IMR-90 (cell line): ENCODE measurements at regions not wholly inside any gene's neighbourhood (a gene's known extent, or its start where the extent isn't known, plus 50 kb on each side); places are given as distances from the start of the nearest gene placed in this dataset.

Source experiments
- CTCF ChIP-seq: conservative IDR thresholded peaks from 2 replicates; pipeline ENCODE4 v1.5.1; 2012; ENCODE audit warnings: mild to moderate bottlenecking, low read depth, low read length, improper control_type of control experiment
- MXI1 ChIP-seq: IDR thresholded peaks from 2 replicates; pipeline ENCODE4 v1.6.1; 2012; ENCODE audit warnings: low read depth, mild to moderate bottlenecking, low read length, moderate library complexity, borderline replicate concordance
- RFX5 ChIP-seq: IDR thresholded peaks from 2 replicates; pipeline ENCODE4 v1.8.0; 2012; ENCODE audit warnings: low read depth, mild to moderate bottlenecking, low read length, moderate library complexity
- USF2 ChIP-seq: fragments of 150-350 bp; IDR thresholded peaks from 2 replicates; pipeline ENCODE4 v1.6.1; 2017; ENCODE audit warnings: mild to moderate bottlenecking, antibody characterized with exemption, low read length, low read depth

DNA sequence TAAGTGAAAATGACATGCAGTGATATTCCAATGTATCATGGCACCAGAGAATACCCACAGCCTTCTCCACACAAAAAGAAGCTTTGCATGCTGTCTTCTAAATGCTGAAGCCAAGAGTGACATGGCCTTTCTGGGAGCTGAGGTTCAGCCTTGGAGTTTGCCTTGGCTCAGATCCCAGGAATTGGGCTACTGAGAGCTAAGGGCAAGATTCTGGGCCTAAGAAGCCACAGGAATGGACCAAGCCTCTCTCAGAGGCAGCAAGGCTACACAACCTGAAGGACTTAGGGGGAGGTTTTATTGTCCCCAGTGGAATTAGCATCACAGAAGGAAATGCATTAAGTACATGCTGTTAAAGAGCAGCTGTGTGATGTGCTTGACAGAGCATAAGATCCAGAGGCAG is 1078.5 kb downstream of the TUSC7 start:
- TF ChIP-seq CTCF (no peak), RFX5 (no peak), USF2 (no peak), MXI1 (no peak)
